Activated CD4-positive, alpha-beta T cell treated with anti-CD3 and anti-CD28 coated beads for 48 hours (primary cell): ENCODE measurements at regions not wholly inside any gene's neighbourhood (a gene's known extent, or its start where the extent isn't known, plus 50 kb on each side); places are given as distances from the start of the nearest gene placed in this dataset.

Source experiments
- DNase-seq: peaks from one replicate; pipeline ENCODE4 v3.0.0-alpha.2; 2020

- no peak for DNase-seq
Measured at GRCh38 chr5:97737608-97738007, 554.6 kb upstream of the RIOK2 start.

DNA sequence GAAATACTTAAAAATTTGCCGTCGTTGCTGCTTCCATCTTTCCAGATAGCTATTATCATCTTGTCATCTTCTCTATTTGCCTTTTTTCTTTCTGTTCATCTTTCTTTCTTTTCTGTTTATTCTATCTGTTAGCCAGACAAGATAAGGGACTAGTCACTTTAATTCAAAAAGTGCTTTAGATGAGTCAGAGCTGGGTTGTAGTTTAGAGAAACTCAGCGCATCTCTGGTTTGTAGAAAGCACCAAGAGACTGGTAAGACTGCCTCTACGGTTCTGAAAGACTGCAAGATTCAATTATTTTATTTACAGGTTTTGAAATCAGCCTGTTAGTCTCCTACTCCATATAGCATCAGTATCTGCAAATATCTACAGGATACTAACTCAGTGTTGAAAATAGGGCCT lies 562.8 kb upstream of the RIOK2 start:
- DNase-seq: no peak

GRCh38 chr5:97750576-97750975 lies 567.5 kb upstream of the RIOK2 start:
- no peak for DNase-seq

DNA sequence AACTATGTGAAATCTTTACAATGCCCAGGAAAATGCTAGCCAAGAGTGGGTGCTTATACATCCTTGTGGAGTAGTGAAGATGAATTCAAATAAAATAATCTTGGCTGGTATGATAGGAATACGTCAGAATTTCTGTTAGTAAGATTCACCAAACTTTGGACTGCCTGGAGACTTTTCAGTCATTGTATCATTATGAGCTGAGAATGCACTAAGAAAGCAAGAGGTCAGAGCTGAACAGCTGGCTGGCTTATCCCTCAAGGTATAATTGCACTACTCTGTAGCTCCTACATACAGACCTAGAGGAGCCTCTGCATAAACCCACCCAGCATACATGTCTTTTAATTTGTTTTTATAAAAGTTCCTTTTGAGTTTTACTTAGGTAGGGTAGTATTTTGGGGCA lies 568.5 kb upstream of the RIOK2 start:
- DNase-seq: no peak

DNA sequence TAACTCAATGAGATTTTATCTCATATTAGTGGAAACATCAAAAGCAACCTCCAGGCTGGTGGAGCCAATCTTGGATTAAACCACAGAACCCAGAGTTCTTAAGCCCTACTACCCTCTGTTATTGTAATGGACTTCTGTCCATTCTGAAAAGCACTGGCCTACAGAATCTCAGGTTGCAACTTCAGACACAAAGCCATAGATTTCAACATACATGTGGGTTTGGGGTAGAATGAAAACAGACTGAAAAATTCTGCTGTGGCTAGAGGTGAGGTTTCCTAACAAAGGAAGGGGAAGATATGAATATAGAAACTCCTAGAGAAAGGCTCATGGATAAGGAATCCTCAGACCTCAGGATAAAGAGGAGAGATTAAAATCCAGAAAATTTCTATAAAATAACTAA lies 569.8 kb upstream of the RIOK2 start:
- no peak for DNase-seq

DNA sequence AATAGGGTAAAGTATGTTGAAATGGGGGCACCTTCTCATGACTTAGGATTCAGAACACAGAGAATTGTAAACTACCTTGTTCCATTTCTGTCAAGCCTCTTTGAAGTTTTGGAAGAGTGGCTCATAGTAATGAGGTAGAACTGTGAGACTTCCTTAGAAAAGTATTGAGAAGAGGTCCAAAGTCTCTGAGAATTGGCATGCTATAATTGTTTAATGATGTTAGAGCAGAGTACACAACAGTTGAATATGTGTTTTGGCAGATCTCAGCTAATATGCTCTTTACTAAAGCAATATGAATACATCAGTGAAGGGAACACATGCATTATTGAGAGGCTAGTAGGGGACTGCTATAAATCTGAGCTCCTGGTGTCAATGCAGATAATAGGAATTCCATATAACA lies 579.4 kb upstream of the RIOK2 start:
- DNase-seq: no peak

DNA sequence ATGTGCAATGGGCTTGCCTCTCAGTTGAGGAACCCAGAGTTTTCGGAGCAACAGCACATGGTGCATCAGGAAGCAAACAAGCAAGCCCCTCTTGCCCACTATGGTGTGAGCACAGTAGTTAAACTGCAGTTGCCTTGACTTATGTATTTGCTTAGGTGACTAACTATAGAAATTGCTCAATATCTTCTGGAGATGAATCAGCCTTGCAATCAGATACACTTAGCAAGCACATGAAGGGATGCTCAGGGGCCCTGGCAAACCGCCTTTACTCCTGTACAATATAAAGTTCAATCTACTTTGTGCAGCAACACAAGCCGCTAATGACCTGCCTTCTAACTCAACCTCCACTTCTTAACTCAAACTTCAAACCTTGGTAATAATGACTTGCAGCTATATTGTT lies 581.7 kb upstream of the RIOK2 start:
- no peak for DNase-seq

- DNase-seq: no peak
Measured at GRCh38 chr5:97778451-97778850, 595.4 kb upstream of the RIOK2 start.

DNA sequence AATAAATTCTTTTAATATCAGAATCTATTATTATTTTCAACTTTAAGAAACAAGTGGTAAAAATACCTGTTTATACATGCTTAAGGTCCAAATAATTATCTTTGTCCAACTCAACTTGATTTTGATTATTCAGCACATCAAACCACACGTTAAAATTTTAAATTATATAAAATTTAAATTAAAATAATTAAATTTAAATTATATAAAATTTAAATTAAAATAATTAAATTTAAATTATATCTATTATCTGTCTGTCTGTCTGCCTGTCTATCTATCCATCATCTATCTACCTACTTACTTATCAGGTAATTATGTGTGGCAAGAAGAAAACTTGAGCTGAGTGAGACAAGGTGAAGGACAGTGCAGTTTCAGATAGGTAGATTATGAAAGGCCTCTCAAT lies 605.3 kb upstream of the RIOK2 start:
- no peak for DNase-seq

GRCh38 chr5:97797994-97798451 lies 615.0 kb upstream of the RIOK2 start:
- no peak for DNase-seq

DNA sequence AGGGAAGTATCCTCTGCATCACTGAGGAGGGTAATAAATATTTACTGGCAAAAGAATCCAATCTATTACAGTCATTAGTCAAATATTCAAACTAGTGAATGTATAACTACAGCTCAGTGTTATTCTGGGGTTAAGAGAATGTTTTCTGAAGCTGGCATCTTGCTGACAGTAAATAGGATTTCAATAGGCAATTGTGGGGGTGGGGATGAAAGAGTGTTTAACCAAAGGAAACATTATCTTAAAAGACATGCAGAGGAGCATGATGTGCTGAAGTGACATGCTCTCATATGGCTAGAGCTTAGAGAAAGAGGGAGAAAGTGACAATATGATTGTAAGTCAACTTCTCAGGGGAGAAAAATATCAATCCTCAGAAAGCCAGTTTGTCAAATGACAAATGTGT lies 618.4 kb upstream of the RIOK2 start:
- no peak for DNase-seq

DNA sequence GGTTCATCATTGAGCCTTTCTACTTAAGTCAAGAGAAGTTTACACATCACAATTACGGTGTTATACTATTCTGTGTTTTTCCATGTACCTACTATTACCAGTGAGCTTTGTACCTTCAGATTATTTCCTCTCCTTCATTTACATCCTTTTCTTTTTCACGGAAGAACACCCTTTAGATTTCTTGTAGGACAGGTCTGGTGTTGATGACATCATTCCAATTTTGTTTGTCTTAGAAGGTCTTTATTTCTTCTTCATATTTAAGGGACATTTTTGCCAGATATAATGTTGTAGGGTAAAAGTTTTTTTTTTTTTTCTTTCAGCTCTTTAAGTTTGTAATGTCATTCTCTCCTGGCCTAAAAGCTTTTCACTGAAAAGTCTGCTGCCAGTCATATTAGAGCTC lies 637.1 kb upstream of the RIOK2 start:
- DNase-seq: no peak

DNA sequence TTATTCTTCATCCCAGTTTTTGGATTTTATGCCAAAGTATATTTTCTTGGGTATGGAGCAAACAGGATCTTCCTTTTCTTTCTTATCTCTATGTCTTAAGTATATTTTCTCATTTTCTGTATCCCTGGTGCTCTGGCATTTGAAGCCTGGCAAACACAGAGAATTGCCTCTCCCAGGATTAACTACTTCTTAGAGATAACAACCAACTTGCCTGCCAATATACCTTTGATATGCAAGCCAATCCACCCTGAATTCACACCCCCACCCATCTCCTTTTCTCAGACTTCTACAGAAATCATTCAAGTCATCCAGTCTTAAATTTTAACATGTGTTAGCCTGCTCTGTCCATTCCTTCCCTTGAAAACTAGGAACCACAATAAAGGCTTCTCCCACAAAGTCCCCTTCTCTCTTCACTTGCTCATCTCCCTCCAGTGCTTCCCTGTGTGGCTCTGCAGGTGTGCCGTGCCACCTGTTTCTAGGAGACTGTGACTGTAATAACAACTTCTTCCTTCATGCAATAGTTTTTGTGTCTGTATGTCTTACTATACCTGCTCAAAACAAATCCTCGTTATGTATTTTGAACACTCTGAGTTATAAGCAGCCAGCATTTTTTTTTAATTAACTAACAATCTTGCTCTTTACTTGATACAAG lies 649.7 kb upstream of the RIOK2 start:
- no peak for DNase-seq

DNA sequence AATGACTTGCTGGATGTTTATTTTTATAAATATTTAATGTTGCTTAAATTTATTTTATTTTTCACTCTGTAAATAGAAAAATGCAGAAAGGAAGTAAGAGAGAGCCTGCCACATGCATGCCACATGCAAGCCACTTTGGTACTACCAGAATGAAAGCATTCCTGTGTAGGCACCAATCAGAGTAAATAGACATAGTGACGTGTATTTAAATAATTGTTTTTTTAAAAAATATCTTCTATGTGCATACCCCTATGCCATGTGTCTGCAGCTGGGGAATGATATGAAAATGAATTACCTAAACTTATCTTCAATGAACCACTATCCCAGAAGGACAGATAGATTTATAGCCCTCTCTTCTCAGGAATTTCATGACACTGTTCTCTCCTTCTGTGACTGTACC lies 651.5 kb upstream of the RIOK2 start:
- DNase-seq: no peak

DNA sequence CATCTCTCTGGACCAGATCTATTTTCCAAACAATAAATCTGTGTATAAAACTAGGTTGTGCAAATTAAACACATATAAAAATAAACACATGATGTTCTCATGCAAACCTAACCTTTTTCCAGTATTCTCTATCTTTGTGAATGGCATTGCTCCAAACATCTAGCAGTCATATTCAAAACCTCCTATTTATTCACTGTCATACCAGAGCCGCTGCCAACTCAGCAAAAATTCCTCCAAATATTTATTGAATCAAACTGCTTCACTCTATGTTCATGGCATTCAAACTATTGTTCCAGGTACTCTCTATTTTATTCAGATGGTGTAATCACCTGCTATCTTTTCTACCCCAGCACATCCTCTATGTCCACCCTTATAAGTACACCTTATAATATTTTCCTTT lies 652.1 kb upstream of the RIOK2 start:
- DNase-seq: no peak

DNA sequence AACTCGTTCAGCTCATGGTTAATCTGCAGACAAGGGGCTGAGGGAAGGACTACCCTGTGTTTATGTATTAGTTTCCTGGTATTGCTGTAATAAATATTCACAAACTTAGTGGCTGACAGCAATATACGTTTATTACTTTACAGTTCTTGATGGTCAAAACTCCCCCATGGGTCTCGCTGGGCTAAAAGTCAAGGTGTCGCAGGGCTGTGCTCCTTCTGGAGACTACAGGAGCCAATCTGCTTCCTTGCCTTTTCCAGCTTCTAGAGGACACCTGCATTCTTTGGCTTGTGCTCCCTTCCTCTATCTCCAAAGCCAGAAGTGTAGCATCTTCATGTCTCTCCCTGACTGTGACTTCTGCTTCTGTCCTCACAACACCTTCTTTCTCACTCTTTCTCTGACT lies 653.8 kb upstream of the RIOK2 start:
- no peak for DNase-seq

DNA sequence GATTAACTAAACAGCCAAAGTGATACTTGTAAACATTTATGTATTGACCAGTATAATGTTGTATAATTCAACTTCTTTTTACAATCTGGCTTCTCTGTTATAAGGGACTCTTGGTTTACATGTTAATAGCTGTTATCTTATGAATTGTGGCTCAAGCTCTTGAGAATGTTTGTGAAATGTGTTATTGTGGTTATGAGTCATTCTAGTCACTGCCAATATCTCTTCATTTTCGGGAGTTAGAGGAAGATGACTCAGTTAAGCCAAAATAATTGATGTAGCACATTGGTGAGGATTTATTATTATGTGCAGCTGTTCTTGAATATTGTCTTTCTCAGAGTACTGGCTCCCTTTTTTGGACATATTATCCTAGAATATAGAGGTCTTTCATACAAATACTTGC lies 655.2 kb upstream of the RIOK2 start:
- DNase-seq: no peak

DNA sequence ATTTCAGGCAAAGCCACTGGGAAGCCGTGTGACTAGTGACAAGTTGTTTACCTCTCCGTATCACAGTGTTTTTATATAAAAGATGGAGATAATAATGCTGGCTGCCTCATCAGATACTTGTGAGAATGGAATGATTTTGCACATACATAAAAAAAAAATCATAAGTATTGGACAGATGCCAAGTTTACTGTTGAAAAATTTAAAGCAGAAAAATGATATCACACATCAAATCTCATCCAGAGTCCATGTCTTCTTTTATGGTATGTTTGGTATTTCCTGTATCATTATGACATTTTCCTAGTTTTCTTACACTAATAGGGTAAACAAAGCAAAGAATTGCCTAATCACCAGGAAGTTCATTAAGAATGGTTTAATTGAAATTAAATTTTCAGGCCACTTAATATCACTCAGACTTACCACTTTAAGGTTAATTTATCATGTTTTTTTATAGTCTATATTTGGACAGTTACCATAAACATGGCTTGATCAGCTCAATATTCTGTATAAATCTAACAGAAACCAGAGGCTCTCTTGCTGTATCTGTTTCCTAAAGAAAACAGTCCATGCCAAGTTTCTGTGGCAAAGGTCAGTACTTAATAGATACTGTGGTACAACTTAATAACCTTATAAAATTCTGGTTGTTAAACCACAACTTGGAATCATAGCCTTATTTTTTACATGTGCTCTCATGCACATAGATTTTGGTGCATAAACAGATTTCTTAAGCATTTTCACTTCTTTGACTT lies 656.5 kb upstream of the RIOK2 start:
- no peak for DNase-seq

GRCh38 chr5:97840643-97841042 lies 657.6 kb upstream of the RIOK2 start:
- DNase-seq: no peak

DNA sequence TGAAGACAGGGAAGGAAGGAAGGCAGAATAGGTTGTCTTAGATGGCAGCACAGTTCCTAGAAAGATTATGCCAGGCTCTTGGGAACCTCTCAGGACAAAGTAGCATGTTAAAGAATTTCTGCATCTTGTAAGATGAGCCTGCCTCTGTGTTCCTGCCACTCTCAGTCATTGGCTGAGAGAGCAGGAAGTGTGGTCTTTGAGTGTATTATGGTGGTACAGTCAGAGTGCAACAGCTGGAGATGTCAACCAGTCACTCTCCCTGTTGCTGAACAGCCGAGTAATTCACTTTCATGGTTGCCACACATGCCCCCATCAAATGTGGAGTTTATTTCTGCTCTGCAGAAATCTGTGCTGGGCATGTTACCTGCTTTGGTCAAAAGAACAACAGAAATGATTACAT lies 659.6 kb upstream of the RIOK2 start:
- DNase-seq: no peak

GRCh38 chr5:97844797-97845196 lies 661.8 kb upstream of the RIOK2 start:
- DNase-seq: no peak

- no peak for DNase-seq
Measured at GRCh38 chr5:97846643-97847042, 663.6 kb upstream of the RIOK2 start.

DNA sequence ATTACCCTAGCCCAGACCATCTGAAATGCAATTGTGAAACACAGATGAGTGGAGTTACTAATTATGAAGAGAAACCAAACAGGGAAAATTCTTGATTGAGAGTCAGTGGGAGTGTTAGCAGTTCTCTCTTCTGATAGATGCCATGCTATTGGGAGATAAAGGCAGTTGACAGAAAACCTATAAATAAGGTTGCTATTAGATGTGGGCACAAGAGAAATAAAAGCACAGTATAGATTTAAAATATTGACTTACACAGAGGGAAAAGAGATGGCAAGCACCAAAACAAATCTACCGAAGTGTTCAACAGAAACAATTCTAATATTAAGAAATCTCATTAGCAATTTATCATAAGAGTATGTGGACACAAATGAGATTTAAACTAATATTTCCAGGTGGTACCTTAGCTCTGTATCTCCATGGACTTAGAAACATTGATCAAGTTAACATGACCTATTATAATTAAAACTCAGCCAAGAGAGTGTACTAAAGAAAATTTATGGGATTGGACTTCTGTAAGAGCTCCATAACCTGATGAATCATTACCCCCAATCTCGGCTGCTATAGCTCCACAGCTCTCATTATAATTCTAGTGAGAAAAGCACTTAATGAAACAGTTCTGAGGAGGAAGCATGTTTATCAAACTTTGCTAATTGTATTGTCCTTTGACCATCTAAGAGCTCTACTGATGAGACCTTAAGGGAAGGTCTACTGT lies 665.0 kb upstream of the RIOK2 start:
- no peak for DNase-seq

GRCh38 chr5:97851036-97851435 lies 668.0 kb upstream of the RIOK2 start:
- no peak for DNase-seq
